T-cell (primary cell): ENCODE measurements at regions not wholly inside any gene's neighbourhood (a gene's known extent, or its start where the extent isn't known, plus 50 kb on each side); places are given as distances from the start of the nearest gene placed in this dataset.

ENCODE experiments used
- ATAC-seq, 4 experiments: fragments of 200-7000 bp in 3 of 4; fragments of 150-1000 bp in 1 of 4; cut with Tn5 transposase; replicated peaks in 1 of 4; 1 replicate in 3 of 4; 2 replicates in 1 of 4; pipeline ENCODE4 v1.10.0; 2021; ENCODE audit warnings: moderate library complexity in 3 of 4, mild to moderate bottlenecking in 2 of 4, moderate number of reproducible peaks in 1 of 4
- CTCF ChIA-PET, 2 donors: fragments of 300-600 bp; sonication (Branson Sonifier 250); formaldehyde crosslinking; loops; one replicate each; lab custom pipeline; 2022; ENCODE audit warnings: antibody characterized with exemption in 2 of 2; lab: Charles Lee
- POLR2A ChIA-PET, 2 donors: fragments of 300-600 bp; sonication (Branson Sonifier 250); formaldehyde crosslinking; loops; one replicate each; lab custom pipeline; 2022; ENCODE audit warnings: antibody characterized with exemption in 2 of 2; lab: Charles Lee
- DNase-seq, 35 experiments: peaks; one replicate each; pipeline versions ENCODE4 v3.0.0 to v3.0.0-alpha.2; 2013 to 2023
- H3K27ac ChIP-seq: one replicate; pipeline ENCODE4 v1.5.1; 2013; ENCODE audit warnings: low read length
- H3K27me3 ChIP-seq, 2 experiments: replicated peaks in 1 of 2; 1 replicate in 1 of 2; 2 replicates in 1 of 2; pipeline versions ENCODE4 v1.6.1 to v1.7.0; 2013; ENCODE audit warnings: low read length in 1 of 2, mixed read lengths in 1 of 2; ENCODE audit not compliant: control insufficient read depth in 2 of 2, insufficient read depth in 2 of 2; ENCODE audit errors: extremely low read depth in 1 of 2
- H3K36me3 ChIP-seq, 2 donors: 1 replicate in 1 of 2; 2 replicates in 1 of 2; pipeline versions ENCODE4 v1.6.1 to v1.7.0; 2013; ENCODE audit warnings: low read length in 1 of 2; ENCODE audit not compliant: control insufficient read depth in 2 of 2, insufficient read depth in 1 of 2; ENCODE audit errors: extremely low read depth in 1 of 2
- H3K4me1 ChIP-seq, 2 experiments: 1 replicate in 1 of 2; 2 replicates in 1 of 2; pipeline versions ENCODE4 v1.6.1 to v1.7.0; 2013; ENCODE audit warnings: low read length in 2 of 2, mixed read lengths in 1 of 2; ENCODE audit not compliant: insufficient read depth in 2 of 2, control insufficient read depth in 1 of 2; ENCODE audit errors: extremely low read depth in 1 of 2
- H3K4me3 ChIP-seq, 2 donors: 1 replicate in 1 of 2; 2 replicates in 1 of 2; pipeline versions ENCODE4 v1.5.1 to v1.7.0; 2013; ENCODE audit warnings: mild to moderate bottlenecking in 2 of 2, low read length in 1 of 2, moderate library complexity in 1 of 2; ENCODE audit not compliant: control insufficient read depth in 1 of 2; ENCODE audit errors: extremely low read depth in 1 of 2
- H3K9me3 ChIP-seq: 2 replicates; pipeline ENCODE4 v1.7.0; 2013
- H3K27ac Mint-ChIP-seq, 2 donors: one replicate each; pipeline ENCODE4 v1.8.0; 2020 to 2021; ENCODE audit warnings: mild to moderate bottlenecking in 2 of 2, mixed read lengths in 2 of 2
- H3K27me3 Mint-ChIP-seq, 2 donors: one replicate each; pipeline ENCODE4 v1.8.0; 2021 to 2022; ENCODE audit warnings: mixed read lengths in 2 of 2
- H3K36me3 Mint-ChIP-seq: one replicate; pipeline ENCODE4 v1.8.0; 2021; ENCODE audit warnings: mixed read lengths
- H3K4me1 Mint-ChIP-seq, 3 donors: one replicate each; pipeline ENCODE4 v1.8.0; 2020 to 2022; ENCODE audit warnings: mixed read lengths in 3 of 3, mild to moderate bottlenecking in 1 of 3
- H3K4me3 Mint-ChIP-seq, 3 donors: one replicate each; pipeline ENCODE4 v1.8.0; 2020 to 2022; ENCODE audit warnings: mild to moderate bottlenecking in 3 of 3, mixed read lengths in 3 of 3, moderate library complexity in 3 of 3
- H3K9me3 Mint-ChIP-seq, 3 donors: one replicate each; pipeline ENCODE4 v1.8.0; 2020 to 2022; ENCODE audit warnings: mixed read lengths in 3 of 3
- WGBS: methylation state at CpG from one replicate; pipeline ENCODE4 v1.1.5; 2013; ENCODE audit warnings: missing lambda C conversion rate; ENCODE audit not compliant: insufficient coverage; 5-methylcytosine and 5-hydroxymethylcytosine counted together

DNA sequence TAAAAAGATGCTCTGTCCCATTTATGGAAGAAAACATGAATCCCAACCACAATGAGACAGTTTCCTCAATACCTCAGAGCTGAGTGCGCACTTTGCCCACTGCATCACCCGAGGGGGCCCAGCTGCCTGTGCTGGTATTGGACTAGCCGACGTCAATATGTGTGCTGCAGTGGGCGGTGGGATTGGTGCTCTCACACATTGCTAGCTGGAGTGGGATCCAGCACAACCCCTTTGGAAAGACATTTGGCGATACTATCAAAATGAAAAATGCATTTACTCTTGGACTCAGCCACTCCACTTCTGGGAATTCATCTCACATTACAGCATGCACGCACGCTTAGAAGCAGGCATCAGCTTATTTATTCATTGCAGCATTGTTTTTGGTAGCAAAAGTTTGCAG lies 289.2 kb upstream of the FOXF1 start:
- Mint-ChIP-seq H3K9me3 (no peaks in the 10 kb centered on the region), H3K36me3 (no peaks in the 10 kb centered on the region)
- 87% methylated on average over 6 of the region's 8 CpGs for WGBS

DNA sequence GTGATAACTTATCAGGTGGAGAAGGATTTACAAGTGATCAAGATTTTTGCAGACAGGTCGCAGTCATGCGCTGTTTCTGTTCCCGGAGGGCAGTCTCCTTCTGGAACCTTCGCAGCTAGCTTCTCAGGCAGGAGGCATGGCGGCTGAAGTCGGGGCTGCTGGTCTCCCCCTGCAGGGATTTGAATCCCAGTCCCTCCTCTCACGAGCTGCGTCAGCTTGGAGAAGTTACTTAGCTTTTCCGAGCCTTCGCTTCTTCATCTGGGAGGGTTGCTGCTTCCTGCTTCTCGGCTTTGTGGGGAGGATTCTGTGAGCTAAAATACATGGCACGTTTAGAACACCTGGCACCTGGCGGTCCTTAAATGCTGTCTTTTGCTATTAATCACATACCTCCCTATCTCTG lies 287.8 kb upstream of the FOXF1 start:
- ATAC-seq (no peak), DNase-seq (no peak)
- Mint-ChIP-seq H3K27me3 (peaks cover 16 to 30% of the 10 kb centered on the region in 2 donors), H3K36me3 (no peaks in the 10 kb centered on the region), H3K9me3 (no peaks in the 10 kb centered on the region), H3K4me3 (no peak overlapping the region), H3K27ac (no peak overlapping the region), H3K4me1 (no peaks in the 10 kb centered on the region)
- Histone ChIP-seq H3K27ac (no peak overlapping the region), H3K9me3 (no peaks in the 10 kb centered on the region), H3K4me3 (no peak overlapping the region), H3K4me1 (no peaks in the 10 kb centered on the region), H3K36me3 (no peaks in the 10 kb centered on the region), H3K27me3 (peaks cover 0 to 21% of the 10 kb centered on the region in 2 experiments)
- ChIA-PET POLR2A (no interaction called here), CTCF (no interaction called here)
- 60% methylated on average over 7 of the region's 13 CpGs for WGBS

More for the DNA sequence above, 289.2 kb upstream of the FOXF1 start:
- Histone ChIP-seq H3K27ac (no peak overlapping the region), H3K36me3 (no peaks in the 10 kb centered on the region), H3K4me1 (no peaks in the 10 kb centered on the region), H3K9me3 (no peaks in the 10 kb centered on the region), H3K27me3 (peaks cover 0 to 31% of the 10 kb centered on the region in 2 experiments), H3K4me3 (no peak overlapping the region)
- Mint-ChIP-seq H3K27me3 (peaks cover 14 to 27% of the 10 kb centered on the region in 2 donors), H3K4me1 (no peaks in the 10 kb centered on the region), H3K4me3 (no peak overlapping the region), H3K27ac (no peak overlapping the region)
- no peak for ATAC-seq
- DNase-seq, result no peak
- POLR2A ChIA-PET, result no interaction called here
- CTCF ChIA-PET, result no interaction called here

DNA sequence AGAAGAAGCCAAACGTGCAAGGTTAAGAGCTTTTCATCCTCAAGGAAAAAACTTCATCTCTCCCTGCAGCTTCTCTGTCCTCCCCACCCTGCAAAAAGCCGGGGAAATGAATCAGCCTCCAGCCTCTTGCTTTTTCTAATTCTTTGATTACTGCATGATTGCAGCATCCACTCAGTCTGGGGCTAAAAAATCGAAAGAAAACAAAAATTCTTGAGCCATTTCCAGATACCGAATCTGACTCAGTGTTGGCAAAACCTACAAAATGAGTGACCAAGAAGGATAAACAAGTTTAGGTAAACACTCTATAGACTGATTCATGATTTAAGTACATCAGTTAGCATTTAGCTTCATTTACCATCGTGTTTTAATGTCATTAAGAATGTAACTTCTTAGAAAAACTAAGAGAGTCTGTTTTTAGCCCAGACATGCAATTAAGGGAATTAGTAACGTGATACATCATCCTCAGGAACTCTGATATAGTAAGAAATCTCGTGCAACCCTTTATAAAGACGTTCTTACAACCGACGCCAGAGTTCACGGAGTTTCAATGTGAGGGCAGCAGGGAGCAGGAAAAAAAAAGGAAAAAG lies 287.3 kb upstream of the FOXF1 start:
- H3K9me3 Mint-ChIP-seq, result no peaks in the 10 kb centered on the region
- Histone ChIP-seq H3K4me1 (no peaks in the 10 kb centered on the region), H3K27ac (no peak overlapping the region), H3K27me3 (peaks cover 0 to 22% of the 10 kb centered on the region in 2 experiments), H3K9me3 (no peaks in the 10 kb centered on the region), H3K4me3 (no peak overlapping the region), H3K36me3 (no peaks in the 10 kb centered on the region)
- H3K4me3 Mint-ChIP-seq, result no peak overlapping the region
- H3K36me3 Mint-ChIP-seq, result no peaks in the 10 kb centered on the region
- no peak for ATAC-seq
- ChIA-PET CTCF (no interaction called here), POLR2A (no interaction called here)
- no peak overlapping the region for H3K27ac Mint-ChIP-seq
- WGBS, result 62% methylated on average over 5 of the region's 11 CpGs
- DNase-seq, result no peak
- no peaks in the 10 kb centered on the region for H3K4me1 Mint-ChIP-seq
- H3K27me3 Mint-ChIP-seq, result peaks cover 19 to 32% of the 10 kb centered on the region in 2 donors

DNA sequence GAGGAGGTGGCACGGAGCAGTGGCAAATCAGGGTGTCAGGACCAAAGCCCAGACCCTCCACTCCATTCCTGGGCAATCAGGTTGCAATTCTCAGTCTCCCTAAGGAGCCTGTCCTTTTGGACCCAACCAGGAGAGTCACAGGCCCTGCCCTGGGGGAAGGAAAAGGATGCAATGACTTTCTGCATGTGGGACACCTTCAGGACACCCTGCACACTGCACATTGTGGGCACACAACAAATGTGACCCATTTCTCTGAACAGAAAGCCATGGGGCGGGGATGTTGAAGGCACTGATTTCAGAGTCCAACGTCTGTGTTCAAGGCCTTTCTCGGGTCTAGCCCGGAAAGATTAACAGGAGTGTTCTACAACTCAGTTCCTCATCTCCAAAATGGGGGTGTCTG lies 286.2 kb upstream of the FOXF1 start:
- no peak overlapping the region for H3K27ac ChIP-seq
- Mint-ChIP-seq H3K4me1 (no peaks in the 10 kb centered on the region), H3K27me3 (peaks cover 15 to 30% of the 10 kb centered on the region in 2 donors), H3K36me3 (no peaks in the 10 kb centered on the region), H3K9me3 (no peaks in the 10 kb centered on the region), H3K4me3 (no peak overlapping the region), H3K27ac (no peak overlapping the region)
- ChIA-PET CTCF (no interaction called here), POLR2A (no interaction called here)
- no peak for DNase-seq
- no peaks in the 10 kb centered on the region for H3K9me3 ChIP-seq
- no peaks in the 10 kb centered on the region for H3K36me3 ChIP-seq
- H3K27me3 ChIP-seq, result peaks cover 0 to 18% of the 10 kb centered on the region in 2 experiments
- no peak overlapping the region for H3K4me3 ChIP-seq
- ATAC-seq, result no peak
- 97% methylated on average over 4 of the region's 5 CpGs for WGBS
- H3K4me1 ChIP-seq, result no peaks in the 10 kb centered on the region

DNA sequence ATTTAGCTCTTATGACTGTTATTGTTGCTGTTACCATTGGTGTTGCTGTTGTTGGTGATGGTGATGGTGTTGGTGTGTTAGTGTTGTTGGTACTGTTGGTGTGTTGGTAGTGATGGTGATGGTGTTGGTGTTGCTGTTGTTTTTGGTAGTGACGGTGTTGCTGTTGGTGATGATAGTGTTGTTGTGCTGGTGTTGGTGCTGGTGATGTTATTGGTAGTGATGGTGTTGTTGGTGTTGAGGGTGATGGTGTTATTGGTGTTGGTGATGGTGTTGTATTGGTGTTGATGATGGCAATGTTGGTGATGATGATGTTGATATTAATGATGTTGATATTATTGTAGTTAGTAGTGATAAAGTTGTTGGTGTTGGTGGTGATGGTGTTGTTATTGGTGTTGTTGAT lies 285.7 kb upstream of the FOXF1 start:
- ChIA-PET POLR2A (no interaction called here), CTCF (no interaction called here)
- Mint-ChIP-seq H3K27me3 (peaks cover 15 to 30% of the 10 kb centered on the region in 2 donors), H3K36me3 (no peaks in the 10 kb centered on the region), H3K4me3 (no peak overlapping the region), H3K4me1 (no peaks in the 10 kb centered on the region), H3K9me3 (no peaks in the 10 kb centered on the region), H3K27ac (no peak overlapping the region)
- Histone ChIP-seq H3K27me3 (peaks cover 0 to 14% of the 10 kb centered on the region in 2 experiments), H3K36me3 (no peaks in the 10 kb centered on the region), H3K4me3 (no peak overlapping the region), H3K27ac (no peak overlapping the region), H3K9me3 (no peaks in the 10 kb centered on the region), H3K4me1 (no peaks in the 10 kb centered on the region)
- no peak for DNase-seq
- 86% methylated on average over 1 of the region's 1 CpG for WGBS
- no peak for ATAC-seq

DNA sequence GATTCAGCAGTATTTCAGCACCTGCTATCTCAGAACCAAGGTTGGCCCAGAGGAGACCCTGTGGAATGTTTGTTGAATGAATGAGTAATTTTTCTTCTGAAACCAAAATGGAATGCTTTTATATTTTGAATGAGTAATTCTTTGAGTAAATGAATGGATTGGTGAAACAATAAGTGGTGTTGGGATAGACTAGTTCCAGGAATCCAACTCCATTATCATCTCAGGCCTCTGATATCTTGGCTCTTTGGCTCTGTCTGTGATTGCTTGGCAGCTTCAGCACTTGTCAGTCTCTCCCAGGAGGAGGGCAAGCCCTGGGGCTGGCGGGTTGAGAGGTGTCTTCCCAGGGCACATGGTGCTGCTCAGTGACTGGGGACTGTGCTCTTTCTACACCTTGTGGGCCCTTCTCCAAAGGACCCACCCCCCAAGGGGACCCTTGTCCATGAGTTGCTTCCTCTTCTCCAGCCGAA lies 284.4 kb upstream of the FOXF1 start:
- no CpG with 5 or more reads among the region's 2 CpGs for WGBS
- CTCF ChIA-PET, result no interaction called here
- H3K9me3 Mint-ChIP-seq, result no peaks in the 10 kb centered on the region
- no peaks in the 10 kb centered on the region for H3K9me3 ChIP-seq
- H3K4me3 ChIP-seq, result no peak overlapping the region
- POLR2A ChIA-PET, result no interaction called here
- DNase-seq (no peak), ATAC-seq (no peak)
- no peaks in the 10 kb centered on the region for H3K4me1 Mint-ChIP-seq
- H3K4me3 Mint-ChIP-seq, result no peak overlapping the region
- H3K27ac Mint-ChIP-seq, result no peak overlapping the region
- H3K36me3 Mint-ChIP-seq, result no peaks in the 10 kb centered on the region
- no peaks in the 10 kb centered on the region for H3K36me3 ChIP-seq
- no peak overlapping the region for H3K27ac ChIP-seq
- H3K27me3 Mint-ChIP-seq, result peaks cover 11 to 27% of the 10 kb centered on the region in 2 donors
- no peaks in the 10 kb centered on the region for H3K4me1 ChIP-seq
- peaks cover 0 to 21% of the 10 kb centered on the region in 2 experiments for H3K27me3 ChIP-seq

DNA sequence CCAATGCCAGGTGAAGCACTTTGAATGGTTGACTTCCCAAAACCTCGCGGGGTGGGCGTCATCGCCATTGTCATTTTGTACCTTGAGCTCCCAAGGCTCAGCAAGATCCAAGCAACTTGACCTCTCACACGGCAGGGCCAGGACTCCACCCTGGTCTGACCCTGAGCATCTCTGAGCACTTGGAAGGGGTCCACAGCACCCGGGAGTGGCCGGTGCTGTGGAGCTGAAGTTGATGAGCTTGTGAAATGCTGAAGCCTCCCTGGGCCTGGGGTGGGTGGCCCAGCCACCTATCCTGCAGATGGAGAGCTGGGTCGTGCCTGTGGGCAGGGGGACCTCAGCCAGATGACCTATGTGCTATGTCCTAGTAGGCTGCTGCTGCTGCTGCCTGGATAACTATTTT lies 283.3 kb upstream of the FOXF1 start:
- H3K4me3 ChIP-seq, result no peak overlapping the region
- POLR2A ChIA-PET, result no interaction called here
- H3K27me3 Mint-ChIP-seq, result peaks cover 8 to 32% of the 10 kb centered on the region in 2 donors
- 91% methylated on average over 7 of the region's 8 CpGs for WGBS
- H3K4me3 Mint-ChIP-seq, result no peak overlapping the region
- peaks cover 0 to 27% of the 10 kb centered on the region in 2 experiments for H3K27me3 ChIP-seq
- H3K36me3 ChIP-seq, result no peaks in the 10 kb centered on the region
- no peak for ATAC-seq
- no peak overlapping the region for H3K27ac Mint-ChIP-seq
- DNase-seq, result no peak
- no peaks in the 10 kb centered on the region for H3K9me3 ChIP-seq
- no peaks in the 10 kb centered on the region for H3K36me3 Mint-ChIP-seq
- H3K4me1 ChIP-seq, result no peaks in the 10 kb centered on the region
- no peaks in the 10 kb centered on the region for H3K4me1 Mint-ChIP-seq
- CTCF ChIA-PET, result no interaction called here
- H3K9me3 Mint-ChIP-seq, result no peaks in the 10 kb centered on the region
- no peak overlapping the region for H3K27ac ChIP-seq
